Hematopoietic multipotent progenitor cell treated with erythropoietin and hydrocortisone succinate and interleukin-3 and kit ligand, for 8 days (in vitro differentiated cells): ENCODE measurements at regions not wholly inside any gene's neighbourhood (a gene's known extent, or its start where the extent isn't known, plus 50 kb on each side); places are given as distances from the start of the nearest gene placed in this dataset.
A peak's percentile ranks its signal among the peaks of the same experiment; 100 is the strongest.

Experiments
- DNase-seq: peaks from one replicate; pipeline ENCODE4 v3.0.0-alpha.2; 2015

DNA sequence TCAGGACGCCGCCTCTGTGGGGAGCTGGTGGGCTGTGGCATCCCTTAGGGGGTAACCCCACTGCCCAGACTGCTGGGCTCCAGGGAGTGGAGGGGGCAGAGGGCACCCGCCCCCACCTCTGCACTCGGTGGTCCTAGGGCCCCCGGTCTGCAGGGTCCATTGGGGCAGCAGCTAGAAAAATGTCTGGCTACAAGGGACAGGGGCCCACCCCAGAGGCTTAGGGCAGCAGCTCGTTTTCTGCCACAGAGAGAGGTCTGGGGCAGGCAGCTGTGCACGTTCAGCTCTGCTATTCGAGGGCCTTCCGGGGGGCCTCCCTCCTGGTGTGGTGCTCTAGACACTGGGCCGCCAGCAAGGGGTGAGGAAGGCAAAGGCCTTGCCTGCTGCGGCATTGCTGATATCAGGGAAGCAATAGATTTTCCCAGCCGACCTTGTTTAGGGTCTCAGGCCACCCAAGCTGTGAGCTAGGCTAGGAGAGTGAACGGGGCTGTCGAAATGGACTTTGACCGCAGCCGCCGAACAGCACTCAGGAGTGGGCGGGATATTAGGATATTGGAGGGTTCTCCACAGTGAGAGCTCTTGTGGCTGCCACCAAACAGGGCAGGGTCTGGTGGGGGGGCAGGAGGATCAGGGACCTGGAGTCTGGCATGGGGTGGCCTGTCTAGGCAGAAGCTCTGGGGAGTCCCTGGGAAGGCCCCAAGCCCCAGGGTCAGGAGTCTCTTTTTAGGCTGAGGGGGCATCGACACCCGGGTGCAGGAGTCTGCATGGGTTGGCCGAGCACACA is 61.4 kb upstream of the KLF13 start:
- no peak for DNase-seq

- DNase-seq, result peak; percentile 100
Observed at GRCh38 chr15:31265871-31266711, 60.5 kb upstream of the KLF13 start.

- DNase-seq, result no peak
Observed at GRCh38 chr15:31266712-31267111, 59.9 kb upstream of the KLF13 start.

DNA sequence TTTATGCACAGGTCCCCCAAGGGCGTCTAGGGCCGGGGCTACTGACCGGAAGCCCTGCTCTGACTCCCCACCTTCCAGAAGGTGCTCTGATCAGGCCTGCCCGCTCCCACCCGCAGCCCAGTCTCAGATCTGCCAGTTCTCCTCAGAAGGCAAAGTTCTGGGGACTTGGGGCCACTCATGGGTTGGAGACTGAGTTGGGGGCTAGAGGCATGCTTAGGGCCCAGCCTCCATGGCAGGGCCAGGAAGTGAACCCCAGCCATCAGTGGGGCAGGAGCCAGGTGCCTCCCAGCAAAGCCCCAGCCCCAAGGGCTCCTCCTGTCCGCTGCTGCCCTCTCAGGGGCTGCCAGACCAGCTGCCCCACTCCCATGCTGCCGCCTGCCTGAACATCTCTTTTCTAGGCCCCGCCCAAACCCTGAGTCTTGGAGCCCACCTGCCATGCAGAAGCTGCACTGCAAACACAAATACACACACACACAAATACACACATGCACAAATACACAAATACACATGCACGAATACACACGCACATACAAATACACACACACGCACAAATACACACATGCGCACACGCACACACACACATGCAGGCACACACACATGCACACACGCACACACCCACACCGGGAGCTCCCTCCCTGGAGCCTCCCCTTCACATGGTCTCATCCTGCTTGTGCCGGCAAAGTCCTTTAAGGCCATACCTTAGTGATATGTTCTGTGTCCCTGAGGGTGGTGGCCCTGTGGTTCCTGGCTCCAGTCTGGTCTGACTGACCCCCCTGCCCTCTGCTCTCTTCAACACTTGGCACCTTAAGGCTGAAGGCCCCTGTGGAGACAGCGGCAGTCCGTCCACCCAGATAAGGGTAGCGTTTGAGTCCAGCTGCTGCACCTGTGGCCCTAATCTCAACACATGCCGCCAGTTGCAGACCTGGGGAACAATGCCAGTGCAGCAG is 59.2 kb upstream of the KLF13 start:
- peak; percentile 20 for DNase-seq

GRCh38 chr15:31268108-31268501 is 58.5 kb upstream of the KLF13 start:
- no peak for DNase-seq

GRCh38 chr15:31268911-31269784 is 57.5 kb upstream of the KLF13 start:
- no peak for DNase-seq

- no peak for DNase-seq
Observed at GRCh38 chr15:31269816-31270575, 56.6 kb upstream of the KLF13 start.

DNA sequence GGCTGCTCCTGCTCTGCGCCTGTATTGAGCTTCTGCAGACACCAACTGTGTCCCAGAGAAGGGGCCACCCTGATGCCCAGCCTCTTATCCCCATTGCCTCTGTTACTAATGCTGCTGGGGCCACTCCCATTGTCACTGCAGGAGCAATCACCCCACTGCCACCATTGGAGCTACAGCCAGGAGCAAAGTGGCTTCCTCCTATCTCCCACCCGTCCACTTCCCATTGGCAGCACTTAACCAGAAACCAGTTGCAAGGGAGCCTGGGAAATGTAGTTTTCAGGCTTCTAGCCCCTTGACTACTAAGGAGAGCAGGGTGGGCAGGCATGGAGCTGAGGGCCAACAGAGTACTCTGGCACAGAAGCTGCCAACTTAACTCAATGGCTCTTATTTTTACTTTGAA is 55.9 kb upstream of the KLF13 start:
- peak; percentile 80 for DNase-seq

- no peak for DNase-seq
Observed at GRCh38 chr15:31271224-31271635, 55.4 kb upstream of the KLF13 start.

DNA sequence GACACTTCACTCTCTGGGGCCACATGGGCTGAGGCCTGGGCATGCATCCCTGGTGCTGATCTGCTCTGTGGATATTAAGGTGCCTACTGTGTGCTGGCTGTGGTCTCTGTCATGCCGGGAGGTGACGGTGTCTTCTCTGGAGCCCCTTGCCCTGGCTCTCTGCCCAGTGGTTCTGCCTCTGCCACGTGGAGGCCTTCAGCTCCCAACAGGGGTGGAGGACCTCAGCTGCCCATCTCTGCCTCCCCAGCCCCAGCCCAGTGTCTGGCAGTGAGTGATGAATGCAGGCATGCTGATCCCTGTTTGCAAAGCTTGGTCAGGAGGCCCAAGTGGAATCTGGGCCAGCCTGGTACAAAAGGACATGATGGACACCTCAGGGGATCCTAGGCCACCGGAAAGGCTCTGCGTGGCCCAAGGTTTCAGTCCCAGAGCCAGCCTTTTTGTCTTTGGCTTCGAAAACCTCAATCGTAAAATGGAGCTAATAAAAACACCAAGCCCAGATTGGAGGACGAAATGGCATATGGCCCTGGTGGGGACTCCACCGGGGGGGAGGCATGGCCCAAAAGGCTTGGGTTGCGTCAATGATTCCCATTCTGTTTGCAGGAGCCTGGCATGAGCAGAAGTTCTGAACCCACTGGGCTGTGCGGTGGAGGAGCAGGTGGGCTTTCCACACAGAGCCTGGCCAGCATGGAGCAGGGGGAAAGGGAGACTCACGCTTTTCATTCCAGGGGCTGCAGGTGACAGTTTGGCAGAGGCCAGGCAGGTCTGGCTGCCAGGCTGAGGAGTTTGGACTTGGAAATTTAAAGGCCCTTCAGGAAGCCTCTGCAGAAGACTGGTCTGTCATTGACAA is 54.7 kb upstream of the KLF13 start:
- no peak for DNase-seq

- no peak for DNase-seq
Observed at GRCh38 chr15:31272558-31273257, 53.9 kb upstream of the KLF13 start.

GRCh38 chr15:31273258-31273941 is 53.2 kb upstream of the KLF13 start:
- DNase-seq, result no peak

GRCh38 chr15:31274496-31275330 is 51.9 kb upstream of the KLF13 start:
- no peak for DNase-seq

- DNase-seq, result no peak
Observed at GRCh38 chr15:31275331-31276262, 51.0 kb upstream of the KLF13 start.

DNA sequence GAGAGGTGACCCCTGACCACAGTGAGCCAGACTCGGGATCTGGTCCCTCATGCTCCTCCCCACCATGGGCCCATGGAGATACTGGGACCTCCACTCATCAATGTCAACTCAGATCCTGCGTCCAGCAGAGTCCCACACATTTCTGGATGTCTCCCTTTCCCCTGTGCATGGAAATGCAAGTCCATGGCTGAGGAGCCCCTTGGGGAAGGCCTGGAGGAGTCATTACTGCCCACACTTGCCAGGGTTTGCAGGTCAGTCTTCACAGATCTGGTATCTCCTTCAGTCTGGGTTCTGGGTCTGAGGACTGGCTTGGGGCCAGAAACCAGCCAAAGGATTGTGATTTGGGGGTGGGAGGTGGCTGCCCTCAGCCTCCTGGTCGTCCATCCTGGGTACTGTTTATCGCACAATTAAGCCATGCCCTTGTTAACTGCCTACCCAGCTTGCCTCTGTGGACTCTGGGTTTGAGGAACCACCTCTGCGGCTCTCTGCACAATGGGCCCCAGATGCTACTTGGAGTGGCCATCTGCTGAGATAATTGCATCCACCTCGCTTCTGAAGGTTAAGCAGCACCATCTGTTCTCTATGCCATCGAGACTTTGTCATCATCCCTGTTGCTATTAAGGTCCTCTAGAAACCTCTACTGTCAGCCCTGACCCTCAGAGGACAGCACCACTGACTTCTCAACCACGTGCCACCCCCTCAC is 49.9 kb upstream of the KLF13 start:
- DNase-seq, result no peak
